LoVo (cell line): ENCODE measurements at regions not wholly inside any gene's neighbourhood (a gene's known extent, or its start where the extent isn't known, plus 50 kb on each side); places are given as distances from the start of the nearest gene placed in this dataset.
"Not testable (repeated sequence)": the region's sequence is repeated elsewhere in the genome, so short reads cannot be mapped to it uniquely, and the experiment has no call there.

Source experiments
- DNase-seq: peaks from one replicate; pipeline ENCODE4 v3.0.0-alpha.2; 2016; ENCODE audit warnings: low spot score

DNA sequence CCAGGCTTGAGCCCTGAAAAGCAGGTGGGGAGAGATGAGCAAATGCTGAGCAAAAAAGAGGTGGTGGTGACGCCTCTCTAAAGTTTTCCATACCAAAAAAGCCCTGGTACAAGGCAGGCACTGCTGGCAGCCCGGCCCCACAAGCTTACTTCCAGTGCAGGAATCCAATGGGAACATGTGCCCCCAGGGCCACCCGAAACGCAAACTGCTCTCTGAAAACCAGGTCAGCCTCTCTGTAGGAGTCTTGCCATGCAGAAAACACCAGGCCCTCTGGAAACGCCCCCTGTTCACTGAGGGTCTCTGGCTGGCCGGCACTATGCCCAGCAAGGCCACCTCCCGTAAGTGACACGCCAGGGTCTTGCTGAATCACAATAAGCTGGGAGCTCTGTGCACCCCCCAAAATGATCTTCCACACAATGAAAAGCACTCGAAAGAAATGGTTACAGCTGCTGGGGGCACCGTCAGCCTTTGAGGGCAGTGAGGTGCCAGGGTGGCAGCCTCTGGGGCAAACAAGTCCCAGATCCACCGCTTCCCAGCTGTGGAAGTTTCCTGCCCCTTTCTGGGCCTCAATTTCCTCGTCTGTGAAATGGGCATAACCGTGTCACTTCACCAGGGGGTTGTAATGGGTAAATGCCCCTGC is 170.5 kb downstream of the TOMM20 start:
- no peak for DNase-seq

DNA sequence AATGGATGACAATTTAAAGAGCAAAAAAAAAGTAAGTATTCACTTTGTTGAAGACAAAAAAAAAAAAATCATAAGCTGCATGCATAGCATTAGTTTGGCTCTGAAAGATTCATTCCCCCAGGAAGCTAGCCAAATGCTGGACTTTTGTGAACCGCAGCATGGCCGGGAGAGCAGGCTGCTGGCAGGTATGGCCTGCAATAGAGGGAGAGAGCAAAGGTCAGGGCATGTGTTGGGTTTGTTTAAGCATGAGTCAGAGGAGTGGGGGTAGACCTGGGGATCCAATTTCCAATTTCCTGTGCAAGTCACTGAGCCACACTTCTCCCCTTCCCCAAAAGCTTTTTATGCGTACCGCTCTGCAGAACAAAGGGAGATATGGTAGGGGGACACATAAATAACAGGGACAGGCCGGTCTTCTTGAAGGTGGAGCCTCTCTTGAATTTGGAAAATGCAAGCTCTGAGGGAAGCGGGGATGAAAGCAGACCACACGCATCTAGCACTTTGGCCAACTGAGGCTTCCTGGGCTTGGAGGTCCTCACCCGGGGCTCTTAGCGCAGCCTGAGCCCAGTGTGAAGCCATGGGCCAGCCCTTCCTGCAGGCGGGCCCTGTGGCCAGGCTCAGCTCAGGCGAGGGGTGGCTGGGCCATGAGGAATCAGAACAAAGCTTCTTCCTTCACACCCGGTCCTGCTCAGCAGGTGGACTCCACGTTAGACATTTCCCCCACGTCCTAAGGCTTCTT is 171.1 kb downstream of the TOMM20 start:
- DNase-seq = peak; percentile 89

GRCh38 chr1:234956821-234957329 is 171.8 kb downstream of the TOMM20 start:
- no peak for DNase-seq

DNA sequence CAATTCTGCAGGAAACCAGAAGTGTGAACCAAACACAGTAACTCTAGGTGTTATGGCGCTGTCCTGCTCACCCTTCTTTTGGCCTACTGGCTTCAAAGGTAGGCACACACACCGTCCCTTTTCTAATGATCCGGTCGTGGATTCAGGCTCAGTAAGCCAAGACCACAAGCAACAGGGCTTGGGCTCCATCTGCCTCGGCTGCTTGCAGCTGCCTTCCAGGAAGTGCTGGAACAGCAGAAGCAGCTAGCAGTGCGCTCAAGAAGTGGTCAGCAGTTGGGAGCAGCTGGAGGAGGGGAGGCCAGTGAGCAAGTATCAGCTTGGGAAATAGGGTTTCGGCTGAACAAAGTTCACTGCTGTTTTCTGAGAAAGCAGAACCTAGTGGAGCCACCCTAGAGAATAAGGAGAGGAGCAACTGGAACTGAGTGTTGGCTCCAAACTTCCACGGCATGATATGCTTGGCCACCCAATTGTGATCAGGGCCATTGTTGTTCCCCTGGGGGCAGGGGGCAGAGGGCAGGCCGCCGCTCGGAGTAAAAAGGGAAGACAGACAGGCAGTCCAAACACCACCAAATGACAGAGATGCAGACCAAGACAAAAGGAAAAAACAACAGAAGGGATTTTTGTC is 173.4 kb downstream of the TOMM20 start:
- no peak for DNase-seq

- DNase-seq = no peak
Measured at GRCh38 chr1:234954613-234955012, 174.0 kb downstream of the TOMM20 start.

DNA sequence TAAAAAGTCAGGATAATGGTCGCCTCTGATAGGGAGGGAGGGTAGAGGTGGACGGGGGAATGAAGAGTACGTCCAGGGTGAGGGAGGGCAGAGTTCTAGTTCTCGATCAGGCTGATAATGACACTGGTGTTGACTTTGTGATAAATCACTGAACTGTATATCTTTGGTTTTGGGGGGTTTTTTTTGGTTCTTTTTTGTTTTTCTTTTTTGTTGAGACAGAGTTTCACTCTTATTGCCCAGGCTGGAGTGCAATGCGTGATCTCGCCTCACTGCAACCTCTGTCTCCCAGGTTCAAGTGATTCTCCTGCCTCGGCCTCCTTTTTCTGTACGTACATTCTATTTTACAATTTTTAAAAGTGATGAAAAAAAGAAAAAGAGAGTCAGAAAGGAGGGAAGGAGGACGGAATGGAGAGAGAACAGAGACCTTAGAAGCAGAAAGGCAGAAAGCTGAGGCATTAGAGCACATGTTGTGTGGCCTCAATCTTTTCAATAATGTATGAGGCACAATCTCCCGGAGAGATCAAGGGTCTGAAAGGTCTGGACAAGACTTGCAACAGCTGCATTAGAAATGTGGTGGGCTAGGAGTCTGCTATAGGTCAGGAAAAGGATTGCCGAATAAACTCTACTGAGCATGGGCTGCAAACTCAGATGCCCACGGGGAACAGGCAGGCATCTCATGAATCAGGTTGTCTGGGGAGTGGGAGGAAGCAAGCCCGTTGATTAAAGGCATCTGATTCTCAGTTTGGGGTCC is 174.8 kb downstream of the TOMM20 start:
- no peak for DNase-seq

DNA sequence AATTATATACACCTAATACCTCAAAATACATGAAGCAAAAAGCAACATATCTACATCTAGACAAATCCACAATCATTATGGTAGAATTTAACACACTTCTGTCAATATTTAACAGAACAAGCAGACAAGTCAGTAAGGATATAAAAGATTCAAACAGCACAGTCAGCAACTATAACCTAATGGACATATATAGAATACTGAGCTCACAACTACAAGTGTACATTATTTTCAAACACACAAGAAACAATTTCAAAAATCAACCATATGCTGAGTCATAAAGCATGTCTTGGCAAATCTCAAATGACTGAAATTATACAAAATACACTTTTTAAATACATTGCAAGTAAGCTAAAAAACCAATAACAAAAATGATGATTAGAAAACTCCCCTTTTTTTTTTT is 178.0 kb downstream of the TOMM20 start:
- DNase-seq = no peak

- DNase-seq = not testable (repeated sequence)
Measured at GRCh38 chr1:234949528-234949927, 179.1 kb downstream of the TOMM20 start.

- no peak for DNase-seq
Measured at GRCh38 chr1:234944439-234945344, 183.9 kb downstream of the TOMM20 start.

- DNase-seq = no peak
Measured at GRCh38 chr1:234943836-234944402, 184.7 kb downstream of the TOMM20 start.

DNA sequence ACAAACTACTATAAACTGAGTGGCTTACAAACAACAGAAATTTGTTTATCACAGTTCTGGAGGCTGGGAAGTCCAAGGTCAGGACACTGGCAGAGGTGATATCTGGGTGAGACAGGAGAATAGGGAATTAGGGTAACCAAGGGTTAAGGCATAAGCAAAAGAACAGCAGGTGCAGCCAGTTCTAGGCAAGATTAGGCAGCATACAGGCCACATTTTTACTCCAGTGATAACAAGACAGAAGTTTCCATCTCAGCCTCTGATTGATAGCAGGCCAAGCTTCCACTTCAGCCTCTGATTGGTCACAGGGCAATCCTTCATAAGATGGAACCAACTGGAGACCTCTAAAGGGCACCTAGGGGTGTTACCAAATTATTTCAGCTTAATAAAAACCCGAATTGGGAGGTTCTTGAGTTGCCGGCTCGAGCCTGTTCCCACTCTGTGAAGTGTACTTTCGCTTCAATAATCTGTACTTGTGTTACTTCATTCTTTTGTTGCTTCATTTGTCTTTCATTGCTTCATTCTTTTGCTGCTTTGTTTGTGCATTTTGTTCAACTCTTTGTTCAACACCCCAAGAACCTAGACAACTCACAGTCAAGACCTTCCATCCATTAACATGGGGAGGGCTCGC is 185.6 kb downstream of the TOMM20 start:
- DNase-seq = no peak

DNA sequence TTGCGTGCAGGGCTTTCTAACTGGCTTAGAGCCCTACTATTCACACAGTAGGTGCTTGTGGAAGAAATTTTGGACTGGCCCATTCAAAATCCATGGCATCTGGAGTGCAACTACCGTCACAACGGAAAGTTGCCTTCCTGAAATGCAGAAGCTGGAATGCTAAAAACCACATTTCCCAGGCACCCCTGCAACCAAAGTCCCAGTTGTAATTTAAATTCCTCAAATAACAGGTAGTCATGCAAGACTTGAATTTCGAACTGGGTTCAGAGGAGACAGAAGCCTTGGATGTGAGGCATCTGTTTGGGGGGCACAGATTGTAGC is 186.7 kb downstream of the TOMM20 start:
- no peak for DNase-seq

DNA sequence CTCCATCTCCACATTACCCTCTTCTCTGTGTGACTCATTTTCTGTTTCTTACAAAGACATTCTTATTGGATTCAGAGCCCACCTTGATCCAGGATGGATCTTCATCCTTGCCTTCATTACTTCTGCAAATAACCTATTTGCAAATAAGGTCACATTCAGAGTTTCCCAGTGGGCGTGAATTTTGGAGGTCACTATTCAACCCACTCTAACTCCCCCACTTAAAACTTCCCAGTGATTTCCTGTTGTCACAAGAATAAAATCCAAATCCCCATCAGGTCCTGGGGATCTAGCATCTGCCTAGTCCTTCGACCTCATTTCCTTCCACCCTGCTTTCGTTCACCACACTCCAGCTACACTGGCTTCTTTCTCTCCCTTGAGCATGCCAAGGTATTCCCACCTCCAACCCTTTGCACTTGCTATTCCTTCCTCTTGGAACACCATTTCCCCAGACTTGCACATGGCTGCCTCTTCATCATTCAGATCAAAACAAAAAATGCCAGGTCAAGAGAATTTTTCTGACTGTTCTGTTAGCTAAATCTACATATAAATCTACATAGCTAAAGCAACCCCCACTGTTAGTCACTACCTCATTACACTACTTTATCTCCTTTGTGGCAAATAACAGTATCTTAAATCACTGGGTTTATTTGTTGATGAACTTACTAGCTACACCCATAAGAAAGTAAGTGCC is 187.2 kb downstream of the TOMM20 start:
- DNase-seq = no peak

- no peak for DNase-seq
Measured at GRCh38 chr1:234940841-234941240, 187.8 kb downstream of the TOMM20 start.

DNA sequence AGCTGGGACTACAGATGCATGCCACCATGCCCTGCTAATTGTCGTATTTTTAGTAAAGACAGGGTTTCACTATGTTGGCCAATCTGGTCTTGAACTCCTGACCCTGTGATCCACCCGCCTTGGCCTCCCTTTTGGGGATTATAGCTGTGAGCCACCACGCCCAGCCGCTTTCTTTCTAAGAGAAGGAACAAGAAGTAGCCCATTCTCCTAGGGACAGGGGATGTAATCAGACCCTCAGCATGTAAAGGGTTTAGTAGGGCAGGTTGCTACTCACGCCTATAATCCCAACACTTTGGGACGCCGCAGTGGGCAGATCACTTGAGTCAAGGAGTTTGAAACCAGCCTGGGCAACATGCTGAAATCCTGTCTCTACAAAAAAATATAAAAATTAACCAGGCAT is 189.7 kb downstream of the TOMM20 start:
- no peak for DNase-seq

DNA sequence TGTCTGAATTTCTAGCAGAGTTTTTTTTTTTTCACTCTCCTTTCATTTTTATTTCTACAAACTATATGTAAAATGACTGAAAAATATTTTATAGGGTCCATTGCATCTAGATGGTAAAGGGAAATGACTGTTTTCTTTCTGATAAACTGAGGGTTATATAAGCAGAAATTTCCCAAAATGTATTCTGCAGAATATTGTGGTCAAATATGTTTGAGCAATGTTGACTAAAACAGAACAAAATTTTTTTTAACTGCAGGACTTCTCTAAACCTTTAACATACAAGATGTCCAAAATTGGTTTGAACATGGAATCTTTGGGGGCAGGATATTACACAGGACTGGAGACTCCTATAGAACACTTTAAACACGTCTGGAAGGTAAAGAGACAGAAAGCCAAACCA is 190.5 kb downstream of the TOMM20 start:
- DNase-seq = no peak

- DNase-seq = no peak
Measured at GRCh38 chr1:234936612-234937389, 191.8 kb downstream of the TOMM20 start.

GRCh38 chr1:234934611-234935033 is 194.0 kb downstream of the TOMM20 start:
- no peak for DNase-seq

GRCh38 chr1:234933475-234933874 is 195.2 kb downstream of the TOMM20 start:
- peak; percentile 14 for DNase-seq
